ENCODE measurements at regions not wholly inside any gene's neighbourhood (a gene's known extent, or its start where the extent isn't known, plus 50 kb on each side); places are given as distances from the start of the nearest gene placed in this dataset.
"Not testable (repeated sequence)": the region's sequence is repeated elsewhere in the genome, so short reads cannot be mapped to it uniquely, and the experiment has no call there.

GRCh38 chr5:136615251-136616119 is 250.1 kb upstream of the TRPC7 start:
- DNase-seq: no peak

GRCh38 chr5:136613230-136613629 is 247.9 kb upstream of the TRPC7 start:
- no peak for DNase-seq

- DNase-seq: no peak
Observed at GRCh38 chr5:136605638-136606037, 240.3 kb upstream of the TRPC7 start.

- DNase-seq: no peak
Observed at GRCh38 chr5:136600306-136600705, 235.0 kb upstream of the TRPC7 start.

GRCh38 chr5:136598802-136599404 is 233.6 kb upstream of the TRPC7 start:
- no peak for DNase-seq

GRCh38 chr5:136594416-136594815 is 229.1 kb upstream of the TRPC7 start:
- DNase-seq: no peak

- DNase-seq: no peak
Observed at GRCh38 chr5:136590581-136590980, 225.2 kb upstream of the TRPC7 start.

- DNase-seq: no peak
Observed at GRCh38 chr5:136586196-136586595, 220.9 kb upstream of the TRPC7 start.

GRCh38 chr5:136584474-136584873 is 219.1 kb upstream of the TRPC7 start:
- no peak for DNase-seq

GRCh38 chr5:136579238-136579637 is 213.9 kb upstream of the TRPC7 start:
- no peak for DNase-seq

- DNase-seq: not testable (repeated sequence)
Observed at GRCh38 chr5:136569875-136570274, 204.5 kb upstream of the TRPC7 start.

GRCh38 chr5:136565457-136565856 is 200.1 kb upstream of the TRPC7 start:
- DNase-seq: not testable (repeated sequence)

- DNase-seq: not testable (repeated sequence)
Observed at GRCh38 chr5:136565050-136565449, 199.7 kb upstream of the TRPC7 start.

GRCh38 chr5:136564431-136564830 is 199.1 kb upstream of the TRPC7 start:
- DNase-seq: not testable (repeated sequence)

- no peak for DNase-seq
Observed at GRCh38 chr5:136563489-136563888, 198.1 kb upstream of the TRPC7 start.

GRCh38 chr5:136560126-136560525 is 194.8 kb upstream of the TRPC7 start:
- no peak for DNase-seq

- DNase-seq: no peak
Observed at GRCh38 chr5:136559651-136560050, 194.3 kb upstream of the TRPC7 start.

- not testable (repeated sequence) for DNase-seq
Observed at GRCh38 chr5:136547096-136547495, 181.8 kb upstream of the TRPC7 start.

- DNase-seq: not testable (repeated sequence)
Observed at GRCh38 chr5:136546441-136546840, 181.1 kb upstream of the TRPC7 start.

GRCh38 chr5:136545031-136545430 is 179.7 kb upstream of the TRPC7 start:
- DNase-seq: not testable (repeated sequence)

- no peak for DNase-seq
Observed at GRCh38 chr5:136538534-136538933, 173.2 kb upstream of the TRPC7 start.

GRCh38 chr5:136529081-136529480 is 163.7 kb upstream of the TRPC7 start:
- DNase-seq: no peak

GRCh38 chr5:136528481-136529030 is 163.2 kb upstream of the TRPC7 start:
- DNase-seq: no peak

GRCh38 chr5:136527311-136527710 is 162.0 kb upstream of the TRPC7 start:
- no peak for DNase-seq

Data from RPMI8226 (cell line).